Fibroblast of skin of left quadriceps (primary cell): ENCODE measurements at regions not wholly inside any gene's neighbourhood (a gene's known extent, or its start where the extent isn't known, plus 50 kb on each side); places are given as distances from the start of the nearest gene placed in this dataset.
"Not testable (repeated sequence)": the region's sequence is repeated elsewhere in the genome, so short reads cannot be mapped to it uniquely, and the experiment has no call there.

Source experiments
- DNase-seq, 2 experiments: peaks; one replicate each; pipeline ENCODE4 v3.0.0-alpha.2; 2013; ENCODE audit warnings: low read depth in 2 of 2

GRCh38 chr5:28328681-28329080 lies 1290.3 kb upstream of the CDH9 start:
- peak; percentile 97 for DNase-seq

- DNase-seq = no peak
Measured at GRCh38 chr5:28324174-28324573, 1285.8 kb upstream of the CDH9 start.

DNA sequence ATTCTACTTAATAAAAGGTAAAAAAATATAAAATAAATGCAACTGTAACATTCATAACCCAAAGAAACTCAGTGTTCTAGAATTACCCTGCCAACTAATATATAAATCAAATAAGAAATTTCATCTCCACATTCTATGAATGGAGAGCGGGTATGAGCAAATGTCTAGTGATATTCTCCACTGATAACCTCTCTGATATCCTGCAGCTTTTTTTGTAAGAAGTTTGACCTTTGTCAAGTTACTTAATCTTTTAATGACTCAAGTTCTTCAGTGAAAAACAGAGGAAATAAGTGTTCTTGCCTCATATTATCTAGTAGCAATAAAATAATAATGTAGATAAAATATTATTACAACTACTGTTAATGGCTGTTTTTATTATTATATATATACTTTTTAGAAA lies 1275.6 kb upstream of the CDH9 start:
- DNase-seq = no peak

DNA sequence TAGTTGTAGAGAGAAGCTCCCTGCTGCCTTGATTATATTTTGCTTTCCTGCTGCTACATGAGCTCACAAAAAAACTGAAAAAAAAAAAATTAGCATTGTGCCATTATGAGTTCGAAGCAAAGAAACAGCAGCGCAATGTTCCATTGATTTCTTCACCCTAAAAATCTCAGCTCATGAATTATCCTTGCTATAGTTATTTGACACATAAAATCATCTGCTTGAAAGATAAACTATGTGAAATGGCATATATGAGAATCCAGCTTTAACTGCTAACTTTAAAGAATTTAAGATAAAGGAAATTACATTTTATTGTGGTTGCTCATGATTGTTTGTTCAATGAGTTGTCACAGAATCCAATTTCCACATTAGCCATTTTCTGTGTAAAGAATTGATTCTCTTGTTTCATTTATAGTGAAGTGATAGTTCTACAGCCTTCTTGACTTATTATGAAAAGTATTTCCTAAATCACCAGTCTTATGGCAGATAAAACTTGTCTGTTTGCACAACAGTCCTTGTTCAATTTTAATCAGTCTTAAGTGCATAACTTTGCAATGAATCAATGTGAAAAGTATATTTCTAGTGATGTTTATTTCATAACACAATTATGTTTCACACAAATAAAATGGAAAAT lies 1275.0 kb upstream of the CDH9 start:
- peak; percentile 49 to 50 for DNase-seq

DNA sequence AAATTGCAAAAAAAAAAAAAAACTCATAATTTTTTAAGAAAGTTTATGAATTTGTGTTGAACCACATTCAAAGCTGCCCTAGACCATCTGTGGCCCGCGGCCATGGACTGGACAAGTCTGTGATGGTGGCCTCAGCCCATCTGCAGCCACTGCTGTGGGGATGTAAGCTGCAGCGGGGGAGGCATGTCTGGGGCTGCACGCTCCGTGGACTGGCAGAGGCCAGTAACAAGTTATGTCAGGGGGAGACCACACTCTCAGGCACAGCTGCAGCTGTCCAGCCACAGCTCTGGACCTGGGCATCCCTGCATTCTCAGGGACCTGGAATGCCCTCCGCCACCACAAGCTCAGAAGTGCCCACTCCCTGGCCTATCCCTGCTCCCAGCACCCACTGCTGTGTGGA lies 1272.3 kb upstream of the CDH9 start:
- no peak for DNase-seq

GRCh38 chr5:28305891-28306290 lies 1267.5 kb upstream of the CDH9 start:
- peak; percentile 25 to 26 for DNase-seq

- DNase-seq = peak; percentile 62 to 63
Measured at GRCh38 chr5:28301712-28302111, 1263.3 kb upstream of the CDH9 start.

- DNase-seq = no peak
Measured at GRCh38 chr5:28296254-28297013, 1258.0 kb upstream of the CDH9 start.

- not testable (repeated sequence) for DNase-seq
Measured at GRCh38 chr5:28287021-28287420, 1248.6 kb upstream of the CDH9 start.

DNA sequence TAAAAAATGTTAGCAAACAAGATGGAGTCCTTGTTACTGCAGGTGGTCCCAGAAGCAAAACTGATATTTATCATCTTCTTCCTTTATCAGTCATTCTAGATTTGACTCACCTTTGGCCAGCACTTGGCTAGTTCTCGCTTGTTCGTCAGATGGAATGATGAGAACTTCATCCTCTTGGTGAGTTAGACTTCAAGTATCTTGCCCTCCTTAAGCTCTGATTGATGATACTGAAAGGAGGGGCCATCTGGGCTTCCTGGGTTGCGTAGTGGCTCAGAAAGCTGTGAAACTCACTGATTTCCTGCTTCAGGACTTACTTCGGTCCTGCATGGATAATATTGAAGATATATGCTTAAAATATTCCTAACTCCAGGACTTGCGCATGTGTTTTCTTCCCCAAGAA lies 1248.2 kb upstream of the CDH9 start:
- no peak for DNase-seq

DNA sequence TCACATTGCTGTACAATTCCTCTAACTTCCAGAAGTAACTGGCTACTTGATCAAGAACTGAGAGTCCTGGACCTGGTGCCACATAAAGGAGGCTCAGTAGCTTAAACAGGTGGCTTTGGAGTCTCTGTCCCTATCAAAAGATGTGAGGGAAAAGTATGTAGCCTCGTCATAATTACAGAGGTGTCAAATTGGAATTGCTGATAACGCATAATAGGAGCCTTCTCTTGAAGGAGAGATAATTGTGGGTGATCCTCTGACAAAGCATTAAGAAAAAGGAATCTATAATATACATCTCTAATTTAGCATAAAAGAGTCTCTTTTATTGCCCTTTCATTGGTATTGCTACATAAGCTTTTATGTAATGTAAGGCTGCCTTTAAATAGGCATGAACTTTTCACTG lies 1246.4 kb upstream of the CDH9 start:
- DNase-seq = no peak

GRCh38 chr5:28281351-28281750 lies 1243.0 kb upstream of the CDH9 start:
- peak; percentile 86 to 88 for DNase-seq

GRCh38 chr5:28275931-28276330 lies 1237.5 kb upstream of the CDH9 start:
- no peak for DNase-seq

- no peak for DNase-seq
Measured at GRCh38 chr5:28269978-28270377, 1231.6 kb upstream of the CDH9 start.

GRCh38 chr5:28265877-28266276 lies 1227.5 kb upstream of the CDH9 start:
- no peak for DNase-seq

GRCh38 chr5:28254846-28255245 lies 1216.5 kb upstream of the CDH9 start:
- DNase-seq = peak; percentile 94

GRCh38 chr5:28253431-28253830 lies 1215.0 kb upstream of the CDH9 start:
- DNase-seq = peak; percentile 56 to 57

GRCh38 chr5:28249771-28250415 lies 1211.5 kb upstream of the CDH9 start:
- DNase-seq = no peak

DNA sequence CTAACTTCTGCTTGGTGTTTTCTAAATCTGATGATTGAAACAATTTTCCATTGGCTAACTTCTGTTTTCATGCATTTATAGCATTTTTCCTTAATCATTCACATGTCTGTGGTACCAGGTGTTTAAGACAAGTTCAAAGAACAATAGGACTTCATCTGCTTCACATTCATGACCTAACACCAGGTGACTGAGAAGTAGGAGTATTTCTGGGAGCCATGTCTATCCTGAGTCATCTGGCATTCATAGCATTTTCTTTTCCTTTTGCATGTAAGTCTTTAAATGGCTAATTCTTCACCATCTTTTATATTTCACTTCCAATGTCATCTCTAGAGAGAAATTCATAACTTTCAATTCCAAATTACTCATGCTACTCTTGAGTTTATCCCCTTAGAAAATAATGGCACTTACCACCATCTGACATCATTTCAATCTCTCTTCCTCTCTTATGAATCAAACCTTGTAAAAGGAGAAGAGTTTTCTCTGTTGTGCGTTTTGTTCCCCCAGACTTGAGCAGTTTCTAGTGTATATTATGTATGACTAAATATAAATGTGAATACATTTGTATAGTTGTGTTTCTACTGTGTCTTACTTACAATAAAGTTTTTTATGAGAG lies 1196.1 kb upstream of the CDH9 start:
- DNase-seq = no peak

DNA sequence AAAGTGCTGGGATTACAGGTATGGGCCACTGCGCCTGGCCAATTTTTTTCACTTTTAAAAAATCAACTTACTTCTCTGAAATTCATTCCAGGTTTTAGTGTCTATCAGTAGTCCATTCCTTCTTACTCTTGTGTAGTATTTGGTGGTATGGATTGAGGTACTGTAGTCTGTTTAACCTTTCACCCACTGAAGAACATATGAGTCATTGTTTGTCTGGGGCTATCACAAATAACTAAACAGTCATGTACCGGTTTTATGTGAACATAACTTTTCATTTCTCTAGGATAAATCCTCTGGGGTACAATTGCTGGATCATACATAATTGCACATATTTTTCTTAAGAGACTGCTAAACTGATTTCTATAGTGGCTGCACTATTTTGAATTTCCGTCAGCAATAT lies 1188.0 kb upstream of the CDH9 start:
- DNase-seq = no peak

DNA sequence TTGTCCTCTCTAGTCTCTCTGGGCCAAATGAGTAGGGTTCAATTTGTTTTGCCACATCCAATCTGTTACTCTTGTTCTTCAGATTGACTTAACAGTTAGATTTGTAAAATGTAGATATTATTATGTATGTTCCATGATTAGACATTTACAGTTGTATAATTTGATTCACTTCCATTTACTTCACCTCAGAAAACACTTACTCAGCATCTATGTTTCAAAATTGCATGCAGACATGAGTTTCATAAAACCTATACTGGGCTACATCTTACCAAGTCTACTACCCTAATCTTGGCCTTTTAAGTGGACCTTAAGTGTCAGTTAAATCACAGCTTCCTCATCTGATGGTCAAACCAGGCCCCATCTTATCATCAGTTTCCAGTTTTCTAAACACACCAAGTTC lies 1181.2 kb upstream of the CDH9 start:
- DNase-seq = no peak

GRCh38 chr5:28217695-28218094 lies 1179.3 kb upstream of the CDH9 start:
- no peak for DNase-seq

- no peak for DNase-seq
Measured at GRCh38 chr5:28216939-28217360, 1178.6 kb upstream of the CDH9 start.
